Coronary artery (tissue), 2 donors: ENCODE measurements at regions not wholly inside any gene's neighbourhood (a gene's known extent, or its start where the extent isn't known, plus 50 kb on each side); places are given as distances from the start of the nearest gene placed in this dataset.

Experiments
- DNase-seq: peaks from one replicate; pipeline ENCODE4 v3.0.0-alpha.2; 2017; ENCODE audit warnings: low spot score
- H3K27ac ChIP-seq, 2 donors: fragments of 200-600 bp; sonication (generic); one replicate each; pipeline ENCODE4 v1.5.1; 2016 to 2019
- H3K4me3 ChIP-seq: fragments of 200-600 bp; sonication (generic); 2 replicates; pipeline ENCODE4 v1.5.1; 2016; ENCODE audit warnings: mild to moderate bottlenecking, moderate library complexity
- TF ChIP-seq, protein P1 (sequence below): fragments of 200-600 bp; sonication (generic); IDR thresholded peaks from one replicate; pipeline ENCODE4 v1.5.1; 2019; ENCODE audit warnings: antibody characterized with exemption

GRCh38 chr5:159475026-159475425 is 144.7 kb upstream of the IL12B start:
- DNase-seq: no peak
- H3K27ac ChIP-seq: no peak overlapping the region
- TF ChIP-seq, protein P1, sequence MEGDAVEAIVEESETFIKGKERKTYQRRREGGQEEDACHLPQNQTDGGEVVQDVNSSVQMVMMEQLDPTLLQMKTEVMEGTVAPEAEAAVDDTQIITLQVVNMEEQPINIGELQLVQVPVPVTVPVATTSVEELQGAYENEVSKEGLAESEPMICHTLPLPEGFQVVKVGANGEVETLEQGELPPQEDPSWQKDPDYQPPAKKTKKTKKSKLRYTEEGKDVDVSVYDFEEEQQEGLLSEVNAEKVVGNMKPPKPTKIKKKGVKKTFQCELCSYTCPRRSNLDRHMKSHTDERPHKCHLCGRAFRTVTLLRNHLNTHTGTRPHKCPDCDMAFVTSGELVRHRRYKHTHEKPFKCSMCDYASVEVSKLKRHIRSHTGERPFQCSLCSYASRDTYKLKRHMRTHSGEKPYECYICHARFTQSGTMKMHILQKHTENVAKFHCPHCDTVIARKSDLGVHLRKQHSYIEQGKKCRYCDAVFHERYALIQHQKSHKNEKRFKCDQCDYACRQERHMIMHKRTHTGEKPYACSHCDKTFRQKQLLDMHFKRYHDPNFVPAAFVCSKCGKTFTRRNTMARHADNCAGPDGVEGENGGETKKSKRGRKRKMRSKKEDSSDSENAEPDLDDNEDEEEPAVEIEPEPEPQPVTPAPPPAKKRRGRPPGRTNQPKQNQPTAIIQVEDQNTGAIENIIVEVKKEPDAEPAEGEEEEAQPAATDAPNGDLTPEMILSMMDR: no peak
- H3K4me3 ChIP-seq: no peak overlapping the region

- no peak for DNase-seq
- Histone ChIP-seq H3K4me3 (no peak overlapping the region), H3K27ac (no peak overlapping the region)
- TF ChIP-seq, protein P1: no peak
Observed at GRCh38 chr5:159478950-159479349, 148.7 kb upstream of the IL12B start.

- H3K27ac ChIP-seq: no peak overlapping the region
- DNase-seq: no peak
- H3K4me3 ChIP-seq: no peak overlapping the region
- TF ChIP-seq, protein P1: no peak
Observed at GRCh38 chr5:159480849-159481248, 150.6 kb upstream of the IL12B start.

DNA sequence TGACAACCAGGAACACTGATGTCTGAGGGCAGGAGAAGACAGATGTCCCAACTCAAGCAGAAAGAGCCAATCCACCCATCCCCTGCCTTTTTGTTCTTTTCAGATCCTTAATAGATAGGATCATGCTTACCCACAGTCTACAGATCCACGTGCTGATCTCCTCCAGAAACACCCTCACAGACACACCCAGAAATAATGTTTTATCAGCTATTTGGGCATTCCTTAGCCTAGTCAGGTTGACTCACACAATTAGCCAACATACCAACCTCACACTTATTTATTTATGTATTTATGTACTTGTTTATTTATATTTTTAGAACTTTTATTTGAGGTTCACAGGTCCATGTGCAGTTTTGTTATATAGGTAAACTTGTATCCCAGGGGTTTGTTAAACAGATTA is 151.5 kb upstream of the IL12B start:
- DNase-seq: no peak
- TF ChIP-seq, protein P1: no peak
- H3K4me3 ChIP-seq: no peak overlapping the region
- H3K27ac ChIP-seq: no peak overlapping the region

DNA sequence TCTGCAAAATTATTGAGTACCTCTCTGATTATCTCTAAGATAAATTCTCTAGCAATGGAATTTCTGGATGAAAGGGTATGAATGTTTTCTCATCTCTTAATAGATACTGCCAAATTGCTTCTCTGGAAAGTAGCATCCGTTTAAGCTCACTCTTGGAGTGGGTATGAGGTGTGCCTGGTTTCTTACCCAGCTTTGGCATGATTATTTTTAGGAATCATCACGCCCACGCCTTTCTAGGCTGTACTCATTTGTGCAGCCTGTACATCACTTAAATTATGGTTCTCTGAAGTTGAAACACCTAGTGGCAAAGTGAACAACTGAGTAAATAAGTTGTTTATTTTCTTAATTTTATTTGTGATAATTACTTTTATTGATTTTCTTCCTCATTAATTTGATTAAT is 156.5 kb upstream of the IL12B start:
- no peak overlapping the region for H3K4me3 ChIP-seq
- H3K27ac ChIP-seq: no peak overlapping the region
- TF ChIP-seq, protein P1: no peak
- DNase-seq: no peak

DNA sequence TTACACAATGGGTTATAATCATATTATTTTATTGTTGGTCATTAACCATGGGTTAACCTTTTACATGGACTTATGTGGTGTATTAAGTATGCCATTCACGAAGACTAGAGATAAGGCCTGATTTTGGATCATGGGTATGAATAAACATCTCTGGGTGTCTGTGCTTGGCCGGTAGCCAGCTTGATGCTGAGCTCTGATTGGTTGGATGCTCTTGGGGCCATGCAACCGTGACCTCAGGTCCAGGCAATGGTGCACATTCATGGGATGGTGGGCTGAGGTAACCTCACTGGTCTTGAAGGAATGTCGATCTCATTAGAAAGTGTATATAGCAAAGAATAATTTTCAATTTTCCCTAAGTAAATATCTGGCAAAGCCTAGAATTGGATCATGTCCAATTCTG is 158.2 kb upstream of the IL12B start:
- no peak for DNase-seq
- Histone ChIP-seq H3K4me3 (no peak overlapping the region), H3K27ac (no peak overlapping the region)
- TF ChIP-seq, protein P1: no peak

GRCh38 chr5:159489779-159490178 is 159.5 kb upstream of the IL12B start:
- TF ChIP-seq, protein P1: no peak
- H3K4me3 ChIP-seq: no peak overlapping the region
- no peak for DNase-seq
- no peak overlapping the region for H3K27ac ChIP-seq
